ENCODE measurements at regions not wholly inside any gene's neighbourhood (a gene's known extent, or its start where the extent isn't known, plus 50 kb on each side); places are given as distances from the start of the nearest gene placed in this dataset.

GRCh38 chr4:133624744-133625143 lies 475.6 kb downstream of the PCDH10 start:
- no peak for DNase-seq
- Histone ChIP-seq H4K20me1 (ENCODE audit: insufficient read depth, low read length) (no peaks in the 10 kb centered on the region), H3K9ac (ENCODE audit: insufficient read depth, low read length, poor library complexity, severe bottlenecking) (no peak overlapping the region), H3K36me3 (replicated peaks in 1 of 2; ENCODE audit: control insufficient read depth in 1 of 2, insufficient read depth in 2 of 2, low read length in 2 of 2) (no peaks in the 10 kb centered on the region), H3K27me3 (ENCODE audit: control insufficient read depth in 2 of 2, insufficient read depth in 2 of 2, low read length in 2 of 2) (no peaks in the 10 kb centered on the region), H3K4me2 (replicated peaks; ENCODE audit: extremely low read depth, low read length, poor library complexity, severe bottlenecking) (no peak overlapping the region), H3K79me2 (ENCODE audit: insufficient read depth, low read length) (no peaks in the 10 kb centered on the region), H3K27ac (ENCODE audit: low read depth in 1 of 2, low read length in 2 of 2) (no peak overlapping the region), H3K4me1 (ENCODE audit: control insufficient read depth in 1 of 2, insufficient read depth in 2 of 2, low read length in 2 of 2) (no peaks in the 10 kb centered on the region), H3K4me3 (replicated peaks in 1 of 3; ENCODE audit: low read depth in 2 of 3, low read length in 3 of 3) (no peak overlapping the region), H3K9me3 (replicated peaks in 1 of 2; ENCODE audit: control insufficient read depth in 1 of 2, insufficient read depth in 1 of 2, low read length in 2 of 2) (no peaks in the 10 kb centered on the region), H2AFZ (ENCODE audit: insufficient read depth, low read depth, low read length, poor library complexity, severe bottlenecking) (no peak overlapping the region)
- Mint-ChIP-seq H3K4me3 (no peak overlapping the region), H3K27ac (no peak overlapping the region), H3K36me3 (no peaks in the 10 kb centered on the region), H3K27me3 (ENCODE audit: low read depth in 3 of 3) (no peaks in the 10 kb centered on the region), H3K9me3 (peaks cover 0 to 4% (median 0%) of the 10 kb centered on the region in 7 donors), H3K4me1 (no peaks in the 10 kb centered on the region)
- TF ChIP-seq CTCF (IDR thresholded peaks at IDR 0.05): no peak
- no CpG with 5 or more reads among the region's 3 CpGs for WGBS (ENCODE audit: insufficient coverage)
- intact Hi-C loops (cut with micrococcal nuclease): no loop called here

- Mint-ChIP-seq H3K4me1 (no peaks in the 10 kb centered on the region), H3K27me3 (ENCODE audit: low read depth in 3 of 3) (no peaks in the 10 kb centered on the region), H3K4me3 (no peak overlapping the region), H3K27ac (no peak overlapping the region), H3K36me3 (no peaks in the 10 kb centered on the region), H3K9me3 (peaks cover 0 to 2% (median 0%) of the 10 kb centered on the region in 7 donors)
- DNase-seq: no peak
- Histone ChIP-seq H3K79me2 (ENCODE audit: insufficient read depth, low read length) (no peaks in the 10 kb centered on the region), H3K27ac (ENCODE audit: low read depth in 1 of 2, low read length in 2 of 2) (no peak overlapping the region), H4K20me1 (ENCODE audit: insufficient read depth, low read length) (no peaks in the 10 kb centered on the region), H3K4me1 (ENCODE audit: control insufficient read depth in 1 of 2, insufficient read depth in 2 of 2, low read length in 2 of 2) (no peaks in the 10 kb centered on the region), H3K9me3 (replicated peaks in 1 of 2; ENCODE audit: control insufficient read depth in 1 of 2, insufficient read depth in 1 of 2, low read length in 2 of 2) (no peaks in the 10 kb centered on the region), H2AFZ (ENCODE audit: insufficient read depth, low read depth, low read length, poor library complexity, severe bottlenecking) (no peak overlapping the region), H3K4me2 (replicated peaks; ENCODE audit: extremely low read depth, low read length, poor library complexity, severe bottlenecking) (no peak overlapping the region), H3K4me3 (replicated peaks in 1 of 3; ENCODE audit: low read depth in 2 of 3, low read length in 3 of 3) (no peak overlapping the region), H3K9ac (ENCODE audit: insufficient read depth, low read length, poor library complexity, severe bottlenecking) (no peak overlapping the region), H3K36me3 (replicated peaks in 1 of 2; ENCODE audit: control insufficient read depth in 1 of 2, insufficient read depth in 2 of 2, low read length in 2 of 2) (no peaks in the 10 kb centered on the region), H3K27me3 (ENCODE audit: control insufficient read depth in 2 of 2, insufficient read depth in 2 of 2, low read length in 2 of 2) (no peaks in the 10 kb centered on the region)
- intact Hi-C loops (cut with micrococcal nuclease): no loop called here
- TF ChIP-seq CTCF (IDR thresholded peaks at IDR 0.05): no peak
- WGBS (ENCODE audit: insufficient coverage): no CpG with 5 or more reads among the region's 2 CpGs
Measured at GRCh38 chr4:133623847-133624246, 474.8 kb downstream of the PCDH10 start.
